Activated T-helper 1 cell treated with anti-CD3 and anti-CD28 coated beads, Interleukin-2, amount 50 U/mL, for 16 hours (primary cell): ENCODE measurements at regions not wholly inside any gene's neighbourhood (a gene's known extent, or its start where the extent isn't known, plus 50 kb on each side); places are given as distances from the start of the nearest gene placed in this dataset.

Source experiments
- DNase-seq, 2 donors: peaks; one replicate each; pipeline ENCODE4 v3.0.0-alpha.2; 2020; ENCODE audit warnings: low read depth in 1 of 2, low spot score in 1 of 2

DNA sequence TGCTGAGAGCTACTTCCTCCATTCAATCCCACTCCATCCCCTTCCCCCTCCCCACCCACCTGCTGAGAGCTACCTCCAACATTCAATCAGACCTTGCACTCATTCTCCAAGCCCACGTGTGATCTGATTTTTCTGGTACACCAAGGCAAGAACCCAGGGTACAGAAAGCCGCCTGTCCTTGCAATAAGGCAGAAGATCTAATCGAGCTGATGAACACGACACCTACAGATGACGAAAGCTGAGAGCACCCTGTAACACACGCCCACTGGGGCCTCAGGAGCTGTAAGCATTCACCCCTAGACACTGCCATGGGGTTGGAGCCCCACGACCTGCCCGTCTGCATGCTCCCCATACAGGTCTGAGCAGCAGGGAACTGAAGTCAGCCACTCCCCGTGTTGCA, 58.3 kb downstream of the TRIML1 start:
- DNase-seq, result no peak

DNA sequence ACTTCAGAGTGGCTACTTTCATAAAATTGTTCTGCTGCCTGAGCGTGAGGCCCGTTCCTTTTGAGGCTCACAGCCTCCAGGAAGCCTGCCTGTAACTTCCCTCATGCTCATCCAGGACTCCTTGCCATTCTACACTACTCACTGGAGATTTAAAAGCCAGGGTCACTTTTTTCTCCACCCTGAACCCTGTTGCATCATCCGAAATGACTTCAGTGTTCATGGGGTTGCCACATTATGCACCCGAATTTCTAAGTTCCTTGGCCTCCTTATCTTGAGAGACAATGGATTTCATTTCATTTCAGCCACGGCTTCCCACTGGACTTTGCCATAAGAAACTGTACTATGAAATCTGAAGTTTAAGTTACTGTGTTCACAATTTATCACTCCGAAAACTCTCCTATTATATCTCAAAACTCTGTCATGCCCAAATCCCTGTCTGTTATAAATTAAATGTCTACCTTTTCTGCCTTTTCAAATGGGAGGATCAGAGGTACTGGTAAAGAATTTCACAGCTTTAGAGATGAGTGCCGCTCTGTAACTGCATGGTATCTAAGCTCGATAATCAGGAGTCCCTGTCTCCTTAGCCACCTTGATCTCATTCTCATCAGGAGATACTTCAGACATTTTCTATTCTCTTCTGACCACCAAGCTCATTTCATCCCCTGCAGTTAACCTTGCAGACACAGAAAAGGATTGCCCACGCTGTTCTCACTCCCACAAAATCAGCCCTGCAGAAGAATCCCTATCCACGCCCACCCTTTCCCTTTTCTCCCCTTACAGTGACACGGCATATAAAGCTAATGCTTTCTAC, 59.9 kb downstream of the TRIML1 start:
- no peak for DNase-seq

DNA sequence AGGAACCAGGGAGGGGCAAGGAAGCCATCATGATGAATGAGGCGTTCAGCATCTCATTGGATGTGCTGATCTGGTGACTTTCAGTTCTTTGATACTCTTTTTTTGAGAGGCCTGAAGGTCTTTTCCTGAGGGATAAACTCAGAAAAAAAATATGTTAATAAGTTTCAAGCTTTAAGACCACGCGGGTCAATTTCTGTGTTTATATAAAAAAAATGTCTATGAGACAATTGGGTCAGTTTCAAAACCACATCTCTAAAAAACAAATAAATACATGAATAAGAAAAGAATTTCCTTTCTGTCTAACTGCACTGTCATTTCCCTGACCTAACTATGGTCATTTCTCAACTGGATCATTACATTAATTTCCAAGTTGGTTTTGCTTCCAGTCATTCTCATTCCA, 62.6 kb downstream of the TRIML1 start:
- no peak for DNase-seq

- no peak for DNase-seq
These were observed 67.5 kb downstream of the TRIML1 start for GRCh38 chr4:188206783-188207182.

DNA sequence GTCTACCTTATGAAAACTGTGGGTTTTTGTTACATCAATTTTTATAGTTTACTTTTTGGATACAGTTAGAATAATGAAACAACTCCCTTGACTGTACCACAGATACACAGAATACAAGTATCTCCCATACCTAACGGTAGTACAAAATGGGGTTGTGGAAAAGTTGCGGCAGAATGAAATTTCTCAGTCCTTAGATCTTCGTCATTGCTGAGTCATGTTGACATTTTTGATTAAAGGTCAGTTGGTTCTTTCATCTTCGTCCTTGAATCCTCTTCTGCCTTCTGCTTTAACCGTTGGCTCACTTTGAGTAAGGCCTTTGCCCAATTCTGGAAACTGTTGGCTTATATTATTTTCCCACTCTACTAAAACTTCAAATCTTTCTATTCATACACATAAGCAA, 75.6 kb downstream of the TRIML1 start:
- no peak for DNase-seq

- DNase-seq, result no peak
These were observed 79.2 kb downstream of the TRIML1 start for GRCh38 chr4:188218392-188218791.

- DNase-seq, result no peak
These were observed 80.8 kb downstream of the TRIML1 start for GRCh38 chr4:188220006-188220405.

GRCh38 chr4:188221090-188221489, 81.8 kb downstream of the TRIML1 start:
- no peak for DNase-seq

DNA sequence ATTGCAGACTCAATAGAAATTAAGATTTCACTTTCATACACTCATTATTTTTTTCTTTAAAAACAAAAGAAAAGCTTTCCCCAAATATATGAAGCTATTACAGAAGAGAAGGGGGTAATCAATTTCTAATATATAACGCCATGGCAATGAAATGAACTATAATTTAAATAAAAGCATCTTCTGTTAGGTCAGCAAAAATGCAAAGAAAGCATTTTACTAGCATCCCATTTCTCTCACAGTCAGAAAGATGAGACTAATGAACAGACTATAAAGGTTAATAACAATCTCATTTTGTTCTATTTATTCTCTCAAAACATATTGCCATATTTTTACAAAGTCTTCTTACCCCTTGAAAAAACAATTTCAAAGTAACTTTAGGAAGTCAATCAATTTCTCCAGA, 89.0 kb downstream of the TRIML1 start:
- DNase-seq, result no peak

DNA sequence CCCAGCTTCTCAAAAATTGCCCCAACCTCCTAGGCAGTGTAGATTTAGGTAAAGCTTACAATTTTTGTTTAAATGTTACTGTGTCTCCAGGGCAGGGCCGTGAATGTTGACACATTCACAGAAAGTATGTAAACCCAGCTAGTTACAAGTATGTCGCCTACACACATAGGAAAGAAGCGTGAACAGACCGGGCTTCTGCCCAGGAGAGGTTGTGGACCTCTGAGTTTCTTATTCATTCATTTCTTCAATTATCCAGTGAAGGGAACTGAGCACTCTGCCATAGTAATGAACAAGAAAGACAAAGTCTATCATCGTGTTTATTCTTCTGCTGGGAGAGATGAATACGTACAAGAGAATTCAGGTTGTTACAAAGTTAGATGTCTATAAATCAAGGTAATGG, 93.2 kb downstream of the TRIML1 start:
- DNase-seq, result no peak

DNA sequence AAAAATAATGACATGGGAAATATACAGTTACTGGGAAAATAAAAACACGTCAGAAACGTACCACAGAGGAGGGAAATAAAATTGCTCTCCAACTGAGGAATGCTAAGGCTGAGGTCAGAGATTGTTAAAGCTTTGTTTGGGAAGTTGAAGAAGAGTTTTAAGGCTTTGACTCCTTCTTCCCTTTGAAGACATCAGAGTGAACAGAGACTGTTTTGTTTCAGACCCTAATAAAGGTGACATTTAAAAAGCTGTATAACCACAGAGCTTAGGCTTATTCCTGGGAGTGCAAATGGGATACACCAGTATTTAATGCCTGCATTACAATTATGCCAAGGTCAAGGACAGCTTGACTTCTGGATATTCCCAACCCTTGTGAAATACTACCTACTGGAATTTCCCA, 102.8 kb downstream of the TRIML1 start:
- no peak for DNase-seq

GRCh38 chr4:188245651-188246050, 106.4 kb downstream of the TRIML1 start:
- DNase-seq, result no peak

DNA sequence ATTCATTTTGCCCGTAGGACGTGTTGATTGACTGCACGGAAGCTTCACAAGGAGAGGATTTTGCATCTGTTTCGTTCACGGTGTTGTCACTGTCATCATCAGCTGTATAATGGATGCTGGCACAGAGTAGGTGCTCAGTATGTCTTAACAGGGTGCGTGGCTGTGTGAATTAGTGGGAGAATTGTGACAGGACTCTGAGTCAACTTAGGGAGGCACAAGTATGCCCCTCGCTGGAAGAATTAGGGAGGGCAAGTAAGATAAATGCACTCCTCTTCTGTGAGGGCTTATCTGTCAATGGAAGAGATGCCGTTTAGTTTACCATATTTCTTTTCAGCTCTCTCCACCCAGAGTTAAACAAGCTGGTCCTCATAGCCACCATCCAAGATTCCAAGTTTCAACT, 107.2 kb downstream of the TRIML1 start:
- no peak for DNase-seq

- DNase-seq, result no peak
These were observed 115.0 kb downstream of the TRIML1 start for GRCh38 chr4:188254211-188254610.

DNA sequence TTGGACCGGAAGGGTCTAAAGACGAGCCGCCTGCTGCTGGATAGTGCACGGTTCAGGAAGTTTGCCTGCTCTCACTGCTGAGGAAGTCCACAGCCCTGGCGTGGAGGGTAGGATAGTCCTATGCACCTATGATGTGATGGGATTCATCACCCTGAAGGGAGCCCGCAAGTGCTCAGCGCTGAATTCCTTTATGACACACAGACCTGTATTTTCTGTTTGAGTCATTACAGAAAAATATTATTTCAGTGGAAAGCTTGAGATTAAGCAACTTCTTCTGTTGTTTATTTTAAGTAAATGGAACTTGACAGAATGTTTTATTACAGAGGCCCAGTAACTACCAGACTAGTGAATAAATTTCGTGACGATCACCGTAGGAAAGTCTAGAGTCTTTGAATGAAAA, 123.2 kb downstream of the TRIML1 start:
- DNase-seq, result no peak

DNA sequence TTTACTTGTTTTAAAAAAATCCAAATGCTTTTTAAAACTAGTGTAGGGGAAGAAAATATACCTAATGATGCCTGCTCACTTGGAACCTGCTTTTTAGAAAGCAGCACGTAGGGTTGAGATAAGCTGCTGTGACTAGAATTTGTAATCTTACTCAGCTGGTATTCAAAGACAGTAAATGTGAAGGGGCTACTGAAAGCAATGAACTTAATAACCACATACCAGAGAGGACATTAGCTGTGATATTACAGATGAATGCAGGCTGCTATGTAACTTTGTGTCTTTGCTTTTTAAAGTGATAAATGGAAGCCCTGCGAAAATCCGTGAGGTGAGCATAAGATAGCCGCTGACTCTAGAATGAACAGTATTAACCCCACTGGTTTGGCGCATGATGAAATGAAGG, 124.1 kb downstream of the TRIML1 start:
- DNase-seq, result no peak

DNA sequence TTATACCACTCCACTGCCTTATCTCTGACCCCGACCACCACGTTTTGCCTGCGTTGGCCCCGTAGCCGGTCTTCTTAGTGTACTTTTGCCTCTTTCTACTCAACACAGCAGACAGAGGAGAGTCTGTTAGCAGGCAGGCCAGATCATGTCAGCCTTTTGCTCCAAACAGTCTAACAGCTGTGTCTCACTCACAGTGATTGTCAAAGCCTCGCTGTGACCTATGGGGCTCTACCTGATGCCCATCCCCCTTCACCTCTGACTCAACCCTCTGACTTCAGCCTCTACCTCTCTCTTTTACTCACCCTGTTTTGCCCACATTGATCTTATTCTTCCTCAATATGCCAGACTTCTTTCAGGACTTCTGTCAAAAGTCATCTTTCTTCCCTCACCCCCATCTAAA, 127.1 kb downstream of the TRIML1 start:
- DNase-seq, result no peak

DNA sequence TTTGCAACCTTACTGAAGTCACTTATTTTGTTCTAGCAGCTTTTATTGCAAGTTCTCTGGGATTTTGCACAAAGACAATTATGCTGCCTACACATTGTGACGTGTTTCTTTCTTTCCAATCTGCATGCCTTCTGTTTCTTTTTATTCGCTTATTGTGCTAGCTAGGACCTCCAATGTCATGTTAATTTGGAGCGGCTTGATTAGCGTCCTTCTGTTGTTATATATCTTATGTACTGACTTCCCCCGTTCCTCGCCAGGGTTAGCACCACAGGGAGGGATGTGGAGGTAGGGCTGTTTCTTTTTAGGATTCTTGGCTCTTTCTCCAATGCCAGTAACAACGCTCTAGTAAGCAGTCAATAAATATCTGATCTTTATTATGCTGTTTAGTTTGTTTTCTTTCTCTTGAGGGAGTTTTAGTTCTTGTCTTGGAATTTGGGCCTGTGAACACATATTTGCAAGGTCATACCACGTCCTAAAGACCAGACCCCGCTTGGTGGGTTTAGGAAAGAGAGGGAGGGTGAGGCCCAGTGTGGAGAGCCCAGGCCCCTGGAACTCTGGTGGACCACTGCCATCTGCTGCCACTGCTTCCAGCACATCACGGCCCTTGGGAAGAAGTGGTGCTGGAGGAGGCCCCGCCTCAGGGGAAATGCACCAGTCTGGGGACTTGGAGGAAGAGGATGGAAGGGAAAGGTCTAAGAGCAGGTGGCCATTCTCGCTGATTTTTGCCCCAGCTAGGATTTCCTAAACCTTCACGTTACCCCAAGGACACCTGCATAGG, 129.1 kb downstream of the TRIML1 start:
- no peak for DNase-seq

DNA sequence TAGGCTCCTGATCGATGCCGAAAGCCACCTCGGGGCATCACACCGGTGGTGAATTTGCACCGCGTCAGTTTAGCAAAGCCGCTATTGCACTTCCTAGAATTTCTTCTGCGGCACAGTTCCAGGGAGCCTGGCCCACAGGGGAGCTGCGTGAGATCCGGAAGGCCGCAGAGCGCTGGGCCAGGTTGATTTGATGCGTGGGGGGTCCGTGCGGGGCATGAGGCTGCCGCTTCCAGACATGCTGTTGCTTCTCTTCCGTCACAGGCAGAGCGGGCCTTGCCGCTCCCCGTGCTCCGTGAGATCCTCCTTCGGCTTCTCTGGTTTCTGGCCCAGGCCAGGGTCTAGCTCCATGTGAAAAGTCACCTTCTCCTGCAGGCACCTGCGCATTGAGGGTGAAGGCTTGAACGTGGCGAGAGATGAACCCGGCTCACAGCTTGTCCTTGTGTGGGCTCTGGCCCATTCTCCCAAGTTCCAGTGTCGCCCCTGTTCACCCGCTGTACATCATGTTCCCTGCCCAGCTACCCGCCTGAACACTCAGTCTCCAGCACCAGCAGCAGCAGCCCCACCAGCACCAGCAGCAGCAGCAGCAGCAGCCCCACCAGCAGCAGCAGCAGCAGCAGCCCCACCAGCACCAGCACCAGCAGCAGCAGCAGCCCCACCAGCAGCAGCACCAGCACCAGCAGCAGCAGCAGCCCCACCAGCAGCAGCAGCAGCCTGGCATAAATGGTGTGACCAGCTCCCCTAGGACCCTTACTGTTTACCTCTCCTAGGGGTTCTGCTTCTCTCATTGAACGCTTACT, 131.2 kb downstream of the TRIML1 start:
- DNase-seq, result no peak

DNA sequence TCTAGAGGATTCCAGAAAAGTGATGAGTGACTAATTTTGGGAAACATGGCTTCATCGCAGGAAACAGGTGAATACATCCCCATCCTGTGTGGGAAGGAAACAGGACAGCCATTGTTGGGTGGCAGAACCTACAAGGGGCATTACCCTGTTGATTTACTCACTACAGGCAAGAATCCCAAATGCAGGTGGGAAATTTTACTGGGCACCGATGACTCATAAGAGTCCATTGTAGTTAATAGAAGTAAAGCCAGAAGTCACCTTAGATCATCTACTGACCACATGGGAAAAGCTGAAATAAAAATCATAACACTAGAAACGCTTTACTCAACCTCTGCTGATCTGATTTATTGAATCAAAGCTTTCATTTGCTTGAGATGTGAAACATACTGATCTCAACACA, 136.4 kb downstream of the TRIML1 start:
- no peak for DNase-seq

DNA sequence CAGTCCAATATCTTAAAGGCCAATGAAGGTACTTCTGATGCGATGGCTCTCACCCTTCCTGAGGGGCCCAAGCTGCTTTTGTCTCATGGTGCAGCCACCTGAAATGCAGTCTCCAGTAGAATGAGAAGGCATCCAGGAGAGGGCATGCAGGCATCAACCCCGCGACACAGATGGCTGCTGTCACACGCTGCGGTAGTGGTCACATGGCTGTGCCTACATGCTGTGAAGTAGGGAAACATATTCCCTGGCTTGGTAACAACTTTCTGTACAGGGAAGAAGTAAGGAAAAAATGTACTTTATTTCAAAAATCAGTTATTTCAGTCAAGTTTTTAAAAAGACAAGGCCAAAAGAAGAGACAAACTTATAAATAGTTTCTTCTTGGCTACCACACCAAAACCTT, 139.9 kb downstream of the TRIML1 start:
- DNase-seq, result no peak
